Right lobe of liver (tissue), 6 donors: ENCODE measurements at regions not wholly inside any gene's neighbourhood (a gene's known extent, or its start where the extent isn't known, plus 50 kb on each side); places are given as distances from the start of the nearest gene placed in this dataset.
A peak's percentile ranks its signal among the peaks of the same experiment; 100 is the strongest.

Source experiments
- ATAC-seq, 4 donors: fragments of 200-7000 bp; cut with Tn5 transposase; one replicate each; pipeline ENCODE4 v1.9.1; 2020; ENCODE audit warnings: mild to moderate bottlenecking in 4 of 4, moderate library complexity in 4 of 4
- DNase-seq, 3 donors: peaks; one replicate each; pipeline ENCODE4 v3.0.0-alpha.2; 2020
- H3K27ac ChIP-seq, 3 donors: fragments of 200-600 bp; one replicate each; pipeline ENCODE4 v1.8.0; 2022
- H3K27me3 ChIP-seq, 2 donors: fragments of 200-600 bp; one replicate each; pipeline ENCODE4 v1.8.0; 2022
- H3K36me3 ChIP-seq, 4 donors: fragments of 200-600 bp; sonication (generic) in 1 of 4; one replicate each; pipeline versions ENCODE4 v1.5.1 to v1.8.0; 2017 to 2022; ENCODE audit warnings: control low read depth in 1 of 4
- H3K4me1 ChIP-seq, 4 donors: fragments of 200-600 bp; sonication (generic) in 1 of 4; one replicate each; pipeline versions ENCODE4 v1.5.1 to v1.8.0; 2017 to 2022; ENCODE audit warnings: control low read depth in 1 of 4
- H3K4me3 ChIP-seq, 3 donors: fragments of 200-600 bp; one replicate each; pipeline ENCODE4 v1.8.0; 2022
- H3K9me3 ChIP-seq, 4 donors: fragments of 200-600 bp; sonication (generic) in 1 of 4; one replicate each; pipeline versions ENCODE4 v1.5.1 to v1.8.0; 2017 to 2022; ENCODE audit warnings: control low read depth in 1 of 4
- POLR2A ChIP-seq: fragments of 450-650 bp; IDR thresholded peaks from one replicate; pipeline ENCODE4 v1.6.1; 2017; ENCODE audit warnings: antibody characterized with exemption, mild to moderate bottlenecking
- WGBS: methylation state at CpG from one replicate; pipeline ENCODE4 v1.1.6; 2018; ENCODE audit warnings: low coverage, low lambda C conversion rate; ENCODE audit not compliant: insufficient coverage; ENCODE audit errors: missing lambda C conversion rate; 5-methylcytosine and 5-hydroxymethylcytosine counted together
- intact Hi-C, 2 donors: fragments of 100-400 bp; cut with DNase I; formaldehyde crosslinking; loops; one replicate each; pipeline versions ENCODE4 v1.11.2 to v1.14.1; 2022
- TF ChIP-seq, protein P1 (sequence below), 4 donors: fragments of 200-600 bp in 3 of 4; fragments of 450-650 bp in 1 of 4; IDR thresholded peaks; one replicate each; pipeline versions ENCODE4 v1.5.1 to v1.8.0; 2016 to 2022; ENCODE audit warnings: antibody characterized with exemption in 4 of 4, mild to moderate bottlenecking in 2 of 4
- donor health status: DM: no; HTN: yes; CAD: no.
- donor health status: DM: no; HTN: no; CAD: no.
- donor health status: DM: no; HTN: no; CAD: no.
- donor health status: DM: no; HTN: yes; CAD: no.
- donor health status: DM: no; HTN: yes; CAD: no.

DNA sequence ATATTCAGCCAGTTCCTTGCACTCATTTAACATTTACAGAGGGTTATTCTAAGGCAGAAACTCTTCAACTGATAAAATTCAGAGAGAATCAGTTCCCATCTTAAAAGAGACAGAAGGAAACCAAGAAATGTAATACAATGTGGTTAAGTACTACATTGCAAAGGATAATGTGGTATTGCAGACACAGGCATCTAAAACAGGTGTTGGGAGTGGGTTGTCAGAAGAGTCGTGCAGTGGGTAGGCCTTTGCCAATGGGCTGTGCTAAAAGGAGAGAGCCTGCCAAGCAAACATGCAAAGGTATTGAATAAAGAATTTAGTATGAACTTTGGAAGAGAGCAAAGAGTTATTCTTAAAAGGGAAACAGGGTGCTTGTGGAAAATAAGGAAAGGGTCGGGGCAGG, 1044.4 kb upstream of the DIAPH2 start:
- H3K36me3 ChIP-seq, result no peaks in the 10 kb centered on the region
- no peak overlapping the region for H3K27ac ChIP-seq
- no peak for DNase-seq
- no peaks in the 10 kb centered on the region for H3K4me1 ChIP-seq
- TF ChIP-seq POLR2A, result no peak
- TF ChIP-seq, protein P1, sequence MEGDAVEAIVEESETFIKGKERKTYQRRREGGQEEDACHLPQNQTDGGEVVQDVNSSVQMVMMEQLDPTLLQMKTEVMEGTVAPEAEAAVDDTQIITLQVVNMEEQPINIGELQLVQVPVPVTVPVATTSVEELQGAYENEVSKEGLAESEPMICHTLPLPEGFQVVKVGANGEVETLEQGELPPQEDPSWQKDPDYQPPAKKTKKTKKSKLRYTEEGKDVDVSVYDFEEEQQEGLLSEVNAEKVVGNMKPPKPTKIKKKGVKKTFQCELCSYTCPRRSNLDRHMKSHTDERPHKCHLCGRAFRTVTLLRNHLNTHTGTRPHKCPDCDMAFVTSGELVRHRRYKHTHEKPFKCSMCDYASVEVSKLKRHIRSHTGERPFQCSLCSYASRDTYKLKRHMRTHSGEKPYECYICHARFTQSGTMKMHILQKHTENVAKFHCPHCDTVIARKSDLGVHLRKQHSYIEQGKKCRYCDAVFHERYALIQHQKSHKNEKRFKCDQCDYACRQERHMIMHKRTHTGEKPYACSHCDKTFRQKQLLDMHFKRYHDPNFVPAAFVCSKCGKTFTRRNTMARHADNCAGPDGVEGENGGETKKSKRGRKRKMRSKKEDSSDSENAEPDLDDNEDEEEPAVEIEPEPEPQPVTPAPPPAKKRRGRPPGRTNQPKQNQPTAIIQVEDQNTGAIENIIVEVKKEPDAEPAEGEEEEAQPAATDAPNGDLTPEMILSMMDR (IDR thresholded peaks at IDR 0.05), result no peak
- 35% methylated on average over 2 of the region's 2 CpGs for WGBS
- no peak overlapping the region for H3K4me3 ChIP-seq
- intact Hi-C loops, result no loop called here
- no peaks in the 10 kb centered on the region for H3K9me3 ChIP-seq
- H3K27me3 ChIP-seq, result no peaks in the 10 kb centered on the region
- ATAC-seq, result peak in 2 of 4 donors; percentile 28 to 30

DNA sequence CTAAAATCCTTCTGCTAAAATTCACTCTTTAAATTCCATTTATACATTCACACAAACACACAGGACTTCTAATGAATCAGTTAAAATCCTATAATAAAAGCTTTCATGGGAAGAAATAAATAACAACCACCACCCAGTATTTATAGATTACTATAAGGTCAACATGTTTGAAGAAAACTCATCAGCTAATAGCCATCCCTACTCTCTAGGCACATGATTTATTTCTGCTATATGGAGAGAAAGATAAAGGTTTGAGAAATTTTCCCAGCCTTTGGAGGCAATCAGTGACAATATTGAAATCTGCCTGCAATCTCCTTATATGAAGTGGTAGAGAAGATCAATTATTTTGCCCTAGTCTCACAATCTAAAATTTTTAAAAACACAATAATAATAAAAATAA, 1038.9 kb upstream of the DIAPH2 start:
- ATAC-seq (no peak), DNase-seq (no peak)
- no peaks in the 10 kb centered on the region for H3K27me3 ChIP-seq

DNA sequence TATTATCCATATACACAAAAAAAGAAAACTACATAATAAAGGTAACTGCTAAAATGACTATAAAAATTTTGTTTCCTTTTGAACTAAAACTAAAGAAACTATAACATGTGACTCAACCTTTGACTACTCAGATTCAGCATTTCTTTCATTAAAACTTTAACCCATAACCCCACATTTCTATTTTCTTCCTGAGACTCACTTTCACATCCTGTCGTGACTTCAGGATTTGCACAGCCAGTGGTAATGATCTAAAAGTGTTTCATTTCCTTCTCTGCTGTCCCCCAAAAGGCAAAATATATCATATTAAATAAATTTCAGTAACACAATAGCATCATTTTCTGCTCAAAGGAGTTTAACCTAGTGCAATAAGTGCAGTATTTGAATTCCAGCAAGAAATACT, 1022.4 kb upstream of the DIAPH2 start:
- 31% methylated on average over 1 of the region's 1 CpG for WGBS
- Histone ChIP-seq H3K36me3 (no peaks in the 10 kb centered on the region), H3K27me3 (no peaks in the 10 kb centered on the region), H3K27ac (no peak overlapping the region), H3K4me1 (no peaks in the 10 kb centered on the region), H3K4me3 (no peak overlapping the region), H3K9me3 (no peaks in the 10 kb centered on the region)
- TF ChIP-seq, protein P1 (IDR thresholded peaks at IDR 0.05), result no peak
- no peak for ATAC-seq
- intact Hi-C loops, result no loop called here
- DNase-seq, result no peak

More for the DNA sequence above, 1038.9 kb upstream of the DIAPH2 start:
- Histone ChIP-seq H3K4me1 (no peaks in the 10 kb centered on the region), H3K4me3 (no peak overlapping the region), H3K36me3 (no peaks in the 10 kb centered on the region), H3K9me3 (no peaks in the 10 kb centered on the region), H3K27ac (no peak overlapping the region)
- TF ChIP-seq POLR2A, result no peak
- TF ChIP-seq, protein P1 (IDR thresholded peaks at IDR 0.05), result no peak
- intact Hi-C loops, result no loop called here

DNA sequence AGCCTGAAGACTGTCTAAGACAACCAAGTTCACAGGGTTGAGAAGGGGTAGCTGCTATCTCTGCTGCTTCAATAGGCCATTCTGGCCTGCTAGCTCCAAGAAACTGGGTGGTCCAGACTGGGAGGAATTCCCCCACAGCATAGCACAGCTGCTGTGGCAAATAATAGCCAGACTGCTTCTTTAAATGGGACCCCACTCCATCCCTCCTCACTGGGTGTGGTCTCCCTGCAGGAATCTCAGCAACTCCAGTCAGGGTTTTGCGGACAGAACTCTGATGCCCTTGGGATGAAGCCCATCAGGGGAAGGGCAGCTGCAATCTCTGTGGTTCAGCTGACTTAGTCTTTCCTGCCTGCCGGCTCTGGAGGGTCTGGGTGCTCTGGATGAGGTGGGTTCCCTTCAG, 1018.6 kb upstream of the DIAPH2 start:
- WGBS, result no CpG with 5 or more reads among the region's 2 CpGs
- TF ChIP-seq POLR2A, result no peak
- ATAC-seq, result no peak
- intact Hi-C loops, result no loop called here
- H3K4me3 ChIP-seq, result no peak overlapping the region
- no peak overlapping the region for H3K27ac ChIP-seq
- no peaks in the 10 kb centered on the region for H3K9me3 ChIP-seq
- no peaks in the 10 kb centered on the region for H3K4me1 ChIP-seq
- H3K36me3 ChIP-seq, result no peaks in the 10 kb centered on the region
- H3K27me3 ChIP-seq, result no peaks in the 10 kb centered on the region
- DNase-seq, result peak in 1 of 3 donors; percentile 16

DNA sequence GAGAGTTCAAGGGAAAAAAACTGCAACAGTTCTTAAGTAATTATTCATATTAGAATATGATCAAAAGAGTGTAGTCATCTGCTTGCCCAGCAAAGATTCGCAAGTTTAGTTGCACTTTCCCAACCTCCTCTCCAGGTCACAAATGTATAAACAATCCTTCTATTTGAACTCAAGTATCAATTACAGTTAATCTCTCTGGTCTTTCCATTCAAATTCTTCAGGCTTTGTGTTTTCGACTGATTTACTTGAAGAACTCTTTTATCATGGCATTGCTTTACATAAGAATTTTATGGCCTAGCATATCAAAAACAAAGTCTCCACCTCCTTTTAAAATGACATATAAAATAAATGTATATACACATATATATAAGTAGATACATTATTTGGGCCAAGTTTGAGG, 1009.6 kb upstream of the DIAPH2 start:
- H3K4me3 ChIP-seq, result no peak overlapping the region
- ATAC-seq, result no peak

More for the DNA sequence above, 1009.6 kb upstream of the DIAPH2 start:
- H3K36me3 ChIP-seq, result no peaks in the 10 kb centered on the region
- no peak overlapping the region for H3K27ac ChIP-seq
- DNase-seq, result no peak
- intact Hi-C loops, result no loop called here
- H3K4me1 ChIP-seq, result no peaks in the 10 kb centered on the region
- no peaks in the 10 kb centered on the region for H3K9me3 ChIP-seq
- H3K27me3 ChIP-seq, result peaks cover 0 to 8% of the 10 kb centered on the region in 2 donors
- 67% methylated on average over 2 of the region's 2 CpGs for WGBS
- TF ChIP-seq, protein P1 (IDR thresholded peaks at IDR 0.05), result no peak
- TF ChIP-seq POLR2A, result no peak
